Caki2 (cell line): ENCODE measurements at regions not wholly inside any gene's neighbourhood (a gene's known extent, or its start where the extent isn't known, plus 50 kb on each side); places are given as distances from the start of the nearest gene placed in this dataset.

Source experiments
- DNase-seq: peaks from one replicate; pipeline ENCODE4 v3.0.0-alpha.2; 2015; ENCODE audit warnings: low read depth
- in situ Hi-C: cut with HindIII; loops from 2 replicates; pipeline ENCODE4 v1.10.0; 2016; ENCODE audit warnings: low sequenced_read_pairs, low pct_unique_long_range_greater_than_20kb, mixed read lengths

DNA sequence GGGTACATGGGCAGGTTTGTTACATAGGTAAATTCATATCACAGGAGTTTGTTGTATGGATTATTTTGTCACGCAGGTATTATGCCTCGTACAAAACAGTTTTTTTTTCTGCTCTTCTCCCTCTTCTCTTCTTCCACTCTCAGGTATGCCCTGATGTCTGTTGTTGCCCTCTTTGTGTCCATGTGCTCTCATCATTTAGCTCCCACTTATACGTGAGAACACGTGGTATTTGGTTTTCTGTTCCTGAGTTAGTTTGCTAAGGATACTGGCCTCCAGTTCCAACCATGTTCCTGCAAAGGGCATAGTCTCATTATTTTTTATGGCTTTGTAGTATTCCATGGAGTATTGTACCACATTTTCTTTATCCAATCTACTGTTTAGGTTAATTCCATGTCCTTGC is 65.7 kb downstream of the UNC5CL start:
- no peak for DNase-seq
- in situ Hi-C loops = no loop called here

DNA sequence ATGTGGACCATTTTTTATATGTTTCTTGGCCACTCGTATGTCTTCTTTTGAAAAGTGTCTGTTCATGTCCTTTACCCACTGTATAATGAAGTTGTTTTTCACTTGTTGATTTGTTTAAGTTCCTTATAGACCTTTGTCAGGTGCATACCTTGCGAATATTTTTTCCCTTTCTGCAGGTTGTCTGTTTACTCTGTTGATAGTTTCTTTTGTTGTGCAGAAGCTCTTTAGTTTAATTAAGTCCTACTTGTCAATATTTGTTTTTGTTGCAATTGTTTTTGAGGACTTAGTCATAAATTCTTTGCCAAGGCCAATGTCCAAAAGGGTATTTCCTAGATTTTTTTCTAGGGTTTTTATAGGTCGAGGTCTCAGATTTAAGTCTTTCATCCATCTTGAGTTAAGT is 66.2 kb downstream of the UNC5CL start:
- in situ Hi-C loops = no loop called here
- DNase-seq = no peak

DNA sequence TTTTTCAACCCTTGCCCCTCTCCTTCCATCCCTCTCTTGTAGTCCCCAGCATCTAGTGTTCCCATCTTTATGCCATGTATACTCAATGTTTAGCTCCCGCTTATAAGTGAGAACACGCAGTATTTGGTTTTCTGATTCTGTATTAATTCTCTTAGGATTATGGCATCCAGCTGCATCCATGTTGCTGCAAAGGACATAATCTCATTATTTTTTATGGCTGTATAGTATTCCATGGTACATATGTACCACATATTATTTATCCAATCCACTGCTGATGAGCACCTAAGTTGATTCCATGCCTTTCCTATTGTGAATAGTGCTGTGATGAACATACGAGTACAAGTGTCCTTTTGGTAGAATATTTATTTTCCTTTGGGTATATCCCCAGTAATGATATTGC is 66.8 kb downstream of the UNC5CL start:
- in situ Hi-C loops = no loop called here

DNA sequence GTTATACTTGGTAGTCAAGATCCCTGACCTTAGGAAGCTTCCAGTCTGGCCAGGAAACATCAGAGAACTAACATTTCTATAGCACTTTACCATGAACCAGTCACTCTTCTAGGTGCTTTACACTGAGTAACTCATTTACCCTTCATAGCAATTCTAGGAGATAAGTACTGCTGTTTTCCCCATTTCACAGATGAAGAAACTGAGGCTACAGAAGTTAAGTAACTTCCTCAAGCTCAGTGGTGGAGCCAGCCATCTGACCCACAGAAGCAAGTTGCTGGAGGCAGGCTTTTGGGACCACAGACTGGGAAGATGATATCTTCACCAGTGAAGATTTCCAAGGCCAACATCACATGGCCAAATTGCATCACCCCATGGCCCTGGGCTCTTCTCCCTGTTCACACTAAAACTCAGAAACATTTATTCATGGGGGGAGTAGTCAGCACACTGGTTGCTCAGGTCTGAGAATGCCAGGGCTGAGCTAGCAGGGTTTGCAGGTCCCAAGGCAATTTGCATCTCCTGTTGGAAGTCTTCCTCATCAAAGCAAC is 70.3 kb downstream of the UNC5CL start:
- in situ Hi-C loops = no loop called here
- DNase-seq = no peak

More for the DNA sequence above, 66.8 kb downstream of the UNC5CL start:
- no peak for DNase-seq

DNA sequence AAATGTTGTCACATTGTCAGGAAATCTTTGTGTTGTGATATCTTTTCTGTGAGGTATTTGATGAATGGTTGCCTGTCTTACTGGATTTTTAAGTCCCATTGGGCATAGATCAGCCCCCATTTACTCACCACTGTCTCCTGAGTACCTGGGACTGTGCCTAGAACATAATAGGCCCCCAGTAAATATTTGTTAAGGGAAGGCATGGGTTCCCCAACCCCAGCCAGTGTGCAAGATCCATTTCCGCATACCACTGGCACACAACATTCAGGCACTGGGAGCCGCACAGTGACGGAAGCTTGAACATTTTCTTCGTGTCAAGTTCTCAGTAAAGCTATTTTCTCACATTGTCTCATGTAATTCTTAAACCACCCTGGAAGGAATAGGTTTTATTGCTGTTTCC is 72.2 kb downstream of the UNC5CL start:
- no peak for DNase-seq
- in situ Hi-C loops = no loop called here

DNA sequence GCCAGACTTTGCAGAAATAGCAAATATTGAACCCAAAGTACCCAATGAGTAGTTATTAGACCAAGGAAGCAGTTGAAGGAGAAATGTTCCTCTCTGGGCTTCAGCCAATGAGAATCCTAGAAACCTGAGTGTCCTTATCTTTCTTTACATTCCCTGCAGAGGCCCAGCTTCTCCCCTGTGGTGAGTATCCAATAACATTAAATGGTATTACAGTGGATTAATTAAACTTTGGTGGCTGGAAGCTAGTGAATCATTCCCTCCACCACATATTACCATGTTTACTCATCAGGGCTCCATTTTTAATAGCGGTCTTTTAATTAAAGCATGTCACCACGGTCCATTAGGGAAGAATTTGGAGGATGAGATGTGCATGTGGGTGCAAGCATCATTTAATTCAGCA is 74.0 kb downstream of the UNC5CL start:
- no peak for DNase-seq
- in situ Hi-C loops = no loop called here

DNA sequence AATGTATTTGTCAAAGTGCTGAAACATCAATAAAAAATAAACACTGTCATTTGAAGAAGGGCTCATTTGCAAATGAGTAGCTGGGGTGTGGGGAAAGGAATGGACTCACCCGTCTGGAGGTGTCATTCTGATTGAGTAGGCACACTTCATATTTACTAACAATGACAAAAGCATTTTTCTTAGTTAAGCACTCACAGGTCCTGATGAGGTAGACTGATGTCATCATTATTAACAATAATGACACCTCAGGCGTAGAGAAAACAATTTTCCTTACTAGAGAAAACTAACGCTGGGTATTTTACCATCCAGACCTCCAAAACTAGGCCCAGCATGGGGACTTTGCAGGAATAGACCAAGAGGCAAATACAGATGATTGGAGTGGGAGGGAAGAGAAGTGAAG is 76.0 kb downstream of the UNC5CL start:
- in situ Hi-C loops = no loop called here
- DNase-seq = no peak

DNA sequence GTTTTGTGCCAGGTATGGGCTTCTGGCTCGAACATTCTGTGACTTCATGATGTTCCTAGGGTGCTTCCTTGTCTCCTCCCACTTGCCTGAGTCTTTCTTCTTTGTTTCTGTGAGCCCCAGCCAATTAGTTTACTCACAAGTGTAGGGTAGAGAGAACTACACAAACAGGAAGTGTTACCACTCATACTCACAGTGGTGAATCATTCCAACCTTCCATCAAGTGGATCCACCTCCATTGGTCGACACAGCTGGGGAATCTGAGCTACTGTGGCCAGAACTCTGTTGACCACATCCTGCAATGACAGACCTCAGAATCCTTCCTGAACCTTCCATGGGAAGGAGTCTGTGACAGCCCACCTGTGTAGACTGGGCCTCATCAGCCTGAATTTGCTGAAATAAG is 76.8 kb downstream of the UNC5CL start:
- peak; percentile 73 for DNase-seq
- in situ Hi-C loops = no loop called here

DNA sequence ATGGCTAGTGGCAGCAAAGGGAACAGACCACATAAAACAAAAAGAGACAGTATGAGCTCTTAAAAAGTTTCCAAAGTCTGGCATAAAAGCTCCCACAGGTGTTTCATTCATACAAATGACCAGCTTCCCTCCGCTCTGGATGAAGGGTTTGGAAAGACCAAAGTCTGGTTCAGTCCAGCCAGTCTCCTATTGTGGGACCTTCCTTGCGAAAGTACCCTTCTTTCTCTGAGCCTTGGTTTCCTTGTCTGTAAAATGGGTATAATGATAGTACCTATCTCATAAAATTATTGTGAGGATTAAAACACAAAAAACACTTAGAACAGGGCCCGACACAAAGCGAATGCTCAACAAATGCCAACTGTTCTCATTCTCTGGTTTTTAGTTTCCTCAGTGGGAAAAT is 77.2 kb downstream of the UNC5CL start:
- in situ Hi-C loops = no loop called here
- DNase-seq = no peak

DNA sequence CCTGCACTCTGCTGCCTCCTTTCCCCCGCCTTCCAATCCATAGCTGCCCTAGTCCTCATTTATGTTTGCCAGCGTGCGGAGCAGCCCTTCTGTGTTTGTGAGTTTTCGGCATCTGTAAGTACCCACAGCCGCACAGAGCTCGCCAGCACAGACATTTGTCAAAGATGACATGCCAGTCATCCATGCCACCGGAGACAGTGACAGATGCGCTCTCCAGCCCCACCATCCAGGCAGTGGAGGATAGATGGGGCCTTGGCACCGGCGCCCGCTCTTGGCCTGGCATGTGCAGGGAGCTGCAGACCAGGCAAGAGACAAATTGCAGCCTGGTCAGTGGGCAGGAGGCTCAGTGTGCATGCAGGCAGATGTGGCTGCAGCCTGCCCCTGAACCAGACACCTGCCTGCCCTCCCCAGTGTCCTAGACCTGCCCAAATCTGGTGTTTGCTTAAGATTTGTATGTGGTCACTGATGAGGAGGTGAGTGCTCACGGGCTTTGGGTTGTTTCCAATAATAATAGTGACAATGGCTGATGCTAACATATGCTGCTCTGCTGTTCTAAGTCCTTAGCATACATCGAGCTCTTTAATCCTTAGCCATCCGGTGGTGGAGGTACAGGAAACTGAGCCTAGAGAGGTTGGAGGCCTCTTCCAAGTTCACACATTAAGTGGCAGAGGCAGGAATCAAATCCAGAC is 78.1 kb downstream of the UNC5CL start:
- DNase-seq = peak; percentile 65

DNA sequence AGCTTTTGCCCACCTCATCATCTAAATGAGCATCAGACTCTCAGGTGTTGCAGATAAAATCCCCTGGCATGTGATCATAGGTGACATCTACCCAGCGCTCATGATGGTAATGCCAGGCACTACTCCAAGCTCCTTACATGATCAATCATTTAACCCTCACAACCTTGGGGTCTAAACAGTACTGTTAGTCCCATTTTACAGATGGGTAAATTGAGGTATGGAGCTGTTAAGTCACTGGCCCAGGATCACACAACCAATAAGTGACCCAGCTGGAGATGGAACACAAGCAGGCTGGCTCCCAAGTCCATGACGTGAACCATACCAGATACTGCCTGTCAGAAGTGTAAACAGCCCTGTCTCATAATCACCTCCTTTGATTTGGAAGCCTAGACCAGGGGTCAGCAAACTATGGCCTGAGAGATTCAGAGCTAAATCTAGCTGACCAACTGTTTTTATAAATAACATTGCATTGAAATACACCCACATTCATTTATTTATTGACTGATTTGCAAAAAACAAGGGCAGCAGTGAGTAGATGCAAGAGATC is 79.2 kb downstream of the UNC5CL start:
- DNase-seq = no peak
- in situ Hi-C loops = no loop called here

More for the DNA sequence above, 78.1 kb downstream of the UNC5CL start:
- in situ Hi-C loops = no loop called here

DNA sequence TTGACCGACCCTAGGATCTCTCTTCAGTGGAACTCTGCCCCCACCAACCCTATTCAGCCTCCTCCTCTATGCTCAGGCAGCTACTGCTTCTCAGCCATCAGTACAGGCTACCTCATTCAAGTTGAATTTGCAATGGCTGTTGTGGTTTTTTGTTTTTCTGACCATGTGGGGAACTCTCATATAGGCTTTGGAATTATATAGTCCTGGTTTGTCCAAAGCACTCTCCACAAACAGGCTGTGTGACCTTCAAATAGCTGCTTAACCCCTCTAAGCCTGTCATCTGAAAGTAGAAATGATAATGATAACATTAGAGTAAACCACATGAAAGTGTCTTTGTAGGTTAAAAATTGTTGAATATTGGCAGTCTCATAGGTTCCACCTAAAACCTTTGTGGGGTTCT is 80.3 kb downstream of the UNC5CL start:
- no peak for DNase-seq
- in situ Hi-C loops = no loop called here

DNA sequence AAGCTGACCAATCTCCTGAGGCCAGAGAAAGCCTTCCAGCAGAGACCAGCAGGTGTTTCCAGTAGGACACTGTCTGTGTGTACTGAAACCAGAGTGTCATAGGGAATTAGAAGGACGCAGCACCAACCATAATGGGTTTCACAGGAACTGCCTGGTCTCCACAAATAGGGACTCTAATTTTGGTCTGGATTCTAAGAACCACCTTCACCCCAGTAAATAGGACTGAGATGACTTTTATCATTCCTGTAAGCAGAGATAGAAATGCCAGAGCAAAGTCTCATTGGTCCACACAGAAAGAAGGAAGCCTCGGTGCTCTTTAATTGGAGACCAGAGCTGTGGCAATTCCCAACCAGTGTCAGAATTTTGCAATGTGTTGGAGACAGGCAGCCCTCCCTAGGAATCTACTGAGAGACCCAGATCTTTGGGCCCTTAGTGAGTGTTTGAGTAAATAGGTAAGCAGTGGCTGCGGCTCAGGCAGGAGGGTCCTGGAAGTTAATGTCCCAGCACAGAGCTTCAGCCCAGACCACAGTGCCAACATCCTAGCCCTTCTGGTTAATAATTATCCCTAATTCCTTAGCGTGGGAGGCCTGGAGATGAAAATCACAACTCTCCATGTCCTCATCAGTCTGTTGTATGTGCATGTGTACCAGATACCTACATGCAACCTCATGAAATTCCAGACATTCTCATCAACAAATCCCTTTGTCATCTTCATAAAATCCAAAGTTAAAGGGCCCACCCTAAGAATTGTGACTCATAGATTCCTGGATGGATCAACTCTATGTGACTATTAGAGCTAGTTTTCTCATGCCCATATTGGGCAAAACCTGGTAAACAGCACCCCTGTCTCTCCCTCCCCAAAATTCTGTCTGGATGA is 81.2 kb downstream of the UNC5CL start:
- DNase-seq = peak; percentile 88
- in situ Hi-C loops = no loop called here

DNA sequence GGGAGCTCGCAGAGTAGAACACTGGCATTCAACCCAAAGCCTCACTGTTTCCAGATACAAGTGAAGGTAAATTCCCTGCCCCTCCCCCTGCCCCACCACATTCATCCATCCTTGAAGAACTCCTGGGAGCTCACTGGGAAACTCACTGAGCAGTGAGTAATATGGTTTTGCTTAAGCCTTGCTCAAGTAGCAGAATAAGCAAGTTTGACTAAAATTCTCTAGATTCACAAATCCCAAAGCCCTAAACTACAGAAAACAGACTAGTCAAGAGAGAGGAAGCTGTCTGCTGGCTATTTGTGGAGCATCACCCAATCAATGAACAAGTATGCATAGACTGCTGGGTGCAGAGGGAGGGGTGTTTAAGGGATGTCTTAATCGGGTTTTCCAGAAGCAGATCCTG is 82.1 kb downstream of the UNC5CL start:
- DNase-seq = peak; percentile 42
- in situ Hi-C loops = no loop called here

DNA sequence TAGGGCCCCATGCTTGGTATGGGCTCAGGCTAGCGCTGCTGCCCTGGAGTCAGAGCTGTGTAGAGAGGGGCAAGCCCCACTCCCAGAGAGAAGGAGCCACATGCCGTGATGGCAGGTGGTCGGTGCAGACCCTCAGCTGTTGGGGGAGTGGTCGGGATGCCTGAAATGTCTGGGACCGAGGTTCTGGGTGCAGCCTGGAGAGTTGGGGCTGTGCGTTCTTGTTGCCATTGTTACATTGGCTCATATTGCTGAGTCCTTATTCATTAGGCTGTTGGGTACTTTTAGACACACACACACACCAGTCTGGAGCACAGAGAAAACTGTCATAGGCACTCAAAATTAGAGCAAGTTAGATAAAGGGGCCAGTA is 83.9 kb downstream of the UNC5CL start:
- DNase-seq = no peak
- in situ Hi-C loops = no loop called here

DNA sequence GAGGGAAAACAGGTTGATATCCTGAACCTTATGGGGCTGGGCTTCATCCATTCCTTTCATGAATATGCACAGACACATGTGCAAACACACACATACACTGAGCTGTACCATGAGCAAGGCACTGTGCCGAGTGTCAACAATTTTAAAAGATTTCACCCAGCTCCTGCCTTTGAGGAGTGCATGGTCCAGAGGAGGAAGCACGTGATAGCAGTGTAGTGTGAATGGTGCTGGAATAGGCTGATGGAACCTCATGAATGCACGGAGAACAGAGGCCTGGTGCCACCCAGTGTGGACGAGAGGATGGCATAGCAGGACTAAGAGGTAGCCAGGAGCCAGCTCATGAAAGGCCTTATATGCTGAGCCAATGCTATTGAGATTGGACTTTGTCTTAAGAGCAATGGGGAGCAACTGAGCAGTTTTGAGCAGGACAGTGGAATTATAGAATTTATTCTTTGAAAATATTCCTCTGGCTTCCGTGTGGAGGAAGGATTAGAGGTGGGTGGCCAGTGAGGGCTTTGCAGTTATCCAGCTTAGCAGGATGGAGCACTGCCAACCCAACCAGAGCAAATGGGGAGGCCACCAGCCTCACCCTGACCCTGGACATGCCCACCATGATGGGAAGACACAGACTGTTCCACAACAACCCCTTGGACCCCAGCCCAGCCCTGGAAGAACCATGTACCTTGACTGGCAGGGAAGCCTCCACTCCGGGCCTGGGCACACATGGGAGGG is 84.4 kb downstream of the UNC5CL start:
- in situ Hi-C loops = no loop called here
- no peak for DNase-seq

DNA sequence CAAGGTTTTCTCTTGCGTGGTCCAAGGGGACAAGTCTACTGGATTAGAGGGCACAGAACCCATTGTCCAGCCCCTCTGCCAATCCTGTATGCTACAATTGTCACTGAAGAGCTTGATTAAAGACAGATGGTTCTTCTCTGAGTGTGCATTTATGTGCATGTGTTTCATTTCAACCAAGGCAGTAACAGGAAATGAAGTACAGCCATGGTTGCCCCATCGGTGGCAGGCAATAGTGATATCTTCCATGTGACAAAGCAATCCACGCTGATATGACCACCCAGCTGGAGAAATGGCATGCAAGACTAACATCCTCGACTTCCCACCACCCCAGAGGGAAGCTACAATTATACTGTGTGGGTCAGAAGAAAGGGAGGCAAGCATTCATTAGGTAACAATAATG is 85.5 kb downstream of the UNC5CL start:
- in situ Hi-C loops = no loop called here
- no peak for DNase-seq

DNA sequence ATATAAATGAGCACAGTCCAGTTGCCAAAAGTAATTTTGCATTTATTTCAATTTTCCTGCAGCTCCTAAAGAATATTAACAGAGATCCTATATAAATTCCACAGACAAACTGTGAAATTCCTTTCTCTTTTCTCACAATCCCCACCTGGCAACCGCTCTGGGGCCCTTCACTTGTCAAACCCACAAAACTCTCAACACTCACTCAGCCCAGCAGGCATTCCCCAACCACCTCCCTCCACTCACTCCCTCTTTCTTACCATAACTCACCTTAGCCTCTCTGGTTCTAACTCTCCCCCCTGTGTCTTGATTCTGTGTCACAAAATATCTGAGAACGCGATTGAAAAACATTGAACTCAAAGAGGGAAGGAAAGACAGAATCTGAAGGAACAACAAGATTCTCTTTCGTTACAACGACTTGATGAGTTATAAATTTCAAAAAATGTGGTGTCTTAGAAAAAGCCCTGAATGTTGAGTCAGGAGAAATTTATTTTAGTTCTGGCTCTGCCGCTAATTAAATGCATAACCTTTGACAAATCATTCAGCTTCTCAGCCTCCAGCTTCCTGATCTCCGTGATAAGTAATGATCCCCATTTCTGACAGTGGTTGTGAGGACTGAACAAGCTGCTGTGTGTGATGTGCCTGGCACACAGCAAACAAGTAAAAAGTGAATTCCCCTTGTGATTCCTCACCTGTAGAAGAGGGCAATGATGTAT is 87.9 kb downstream of the UNC5CL start:
- in situ Hi-C loops = no loop called here
- no peak for DNase-seq
